Peyer's patch (tissue), 4 donors: ENCODE measurements at regions not wholly inside any gene's neighbourhood (a gene's known extent, or its start where the extent isn't known, plus 50 kb on each side); places are given as distances from the start of the nearest gene placed in this dataset.

Experiments
- POLR2A ChIP-seq, 2 donors: fragments of 450-650 bp; IDR thresholded peaks; one replicate each; pipeline ENCODE4 v1.5.1; 2017; ENCODE audit warnings: antibody characterized with exemption in 2 of 2, mild to moderate bottlenecking in 2 of 2, moderate library complexity in 2 of 2
- TF ChIP-seq, protein P1 (sequence below), 6 experiments: fragments of 450-650 bp in 4 of 6; fragments of 200-600 bp in 2 of 6; sonication (generic) in 1 of 6; IDR thresholded peaks; one replicate each; pipeline ENCODE4 v1.5.1; 2017 to 2019; ENCODE audit warnings: antibody characterized with exemption in 6 of 6, mild to moderate bottlenecking in 3 of 6, moderate library complexity in 1 of 6

DNA sequence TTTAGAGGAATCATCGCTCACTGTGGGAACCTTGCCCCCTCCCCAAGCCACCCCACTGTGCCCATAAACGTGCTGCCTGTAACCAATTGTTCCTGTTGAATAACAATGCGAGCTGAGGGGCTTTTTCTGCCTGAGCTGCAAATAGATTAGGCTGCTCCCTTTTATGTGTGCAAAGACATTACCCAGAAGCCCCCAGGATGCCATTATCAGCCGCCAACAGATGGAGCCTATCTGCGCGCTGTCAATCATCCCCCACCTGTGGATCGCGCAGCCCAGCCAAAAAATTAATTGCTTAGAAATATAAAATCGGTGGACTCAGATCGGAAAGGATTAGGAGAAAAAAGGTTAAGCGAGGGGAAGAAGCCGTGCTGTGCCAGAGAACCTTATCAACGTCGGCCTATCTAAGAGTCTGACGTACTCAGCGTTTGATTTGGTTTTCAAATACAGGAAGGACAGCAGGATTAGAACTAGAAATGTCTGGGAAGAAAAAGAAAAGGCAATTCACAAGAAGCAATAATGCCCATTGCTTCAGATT lies 167.3 kb upstream of the MYO3A start:
- TF ChIP-seq, protein P1, sequence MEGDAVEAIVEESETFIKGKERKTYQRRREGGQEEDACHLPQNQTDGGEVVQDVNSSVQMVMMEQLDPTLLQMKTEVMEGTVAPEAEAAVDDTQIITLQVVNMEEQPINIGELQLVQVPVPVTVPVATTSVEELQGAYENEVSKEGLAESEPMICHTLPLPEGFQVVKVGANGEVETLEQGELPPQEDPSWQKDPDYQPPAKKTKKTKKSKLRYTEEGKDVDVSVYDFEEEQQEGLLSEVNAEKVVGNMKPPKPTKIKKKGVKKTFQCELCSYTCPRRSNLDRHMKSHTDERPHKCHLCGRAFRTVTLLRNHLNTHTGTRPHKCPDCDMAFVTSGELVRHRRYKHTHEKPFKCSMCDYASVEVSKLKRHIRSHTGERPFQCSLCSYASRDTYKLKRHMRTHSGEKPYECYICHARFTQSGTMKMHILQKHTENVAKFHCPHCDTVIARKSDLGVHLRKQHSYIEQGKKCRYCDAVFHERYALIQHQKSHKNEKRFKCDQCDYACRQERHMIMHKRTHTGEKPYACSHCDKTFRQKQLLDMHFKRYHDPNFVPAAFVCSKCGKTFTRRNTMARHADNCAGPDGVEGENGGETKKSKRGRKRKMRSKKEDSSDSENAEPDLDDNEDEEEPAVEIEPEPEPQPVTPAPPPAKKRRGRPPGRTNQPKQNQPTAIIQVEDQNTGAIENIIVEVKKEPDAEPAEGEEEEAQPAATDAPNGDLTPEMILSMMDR (IDR thresholded peaks at IDR 0.05), result no peak
- no peak for TF ChIP-seq POLR2A (IDR thresholded peaks at IDR 0.05)
